ENCODE measurements at regions not wholly inside any gene's neighbourhood (a gene's known extent, or its start where the extent isn't known, plus 50 kb on each side); places are given as distances from the start of the nearest gene placed in this dataset.
A peak's percentile ranks its signal among the peaks of the same experiment; 100 is the strongest.
"Not testable (repeated sequence)": the region's sequence is repeated elsewhere in the genome, so short reads cannot be mapped to it uniquely, and the experiment has no call there.

DNA sequence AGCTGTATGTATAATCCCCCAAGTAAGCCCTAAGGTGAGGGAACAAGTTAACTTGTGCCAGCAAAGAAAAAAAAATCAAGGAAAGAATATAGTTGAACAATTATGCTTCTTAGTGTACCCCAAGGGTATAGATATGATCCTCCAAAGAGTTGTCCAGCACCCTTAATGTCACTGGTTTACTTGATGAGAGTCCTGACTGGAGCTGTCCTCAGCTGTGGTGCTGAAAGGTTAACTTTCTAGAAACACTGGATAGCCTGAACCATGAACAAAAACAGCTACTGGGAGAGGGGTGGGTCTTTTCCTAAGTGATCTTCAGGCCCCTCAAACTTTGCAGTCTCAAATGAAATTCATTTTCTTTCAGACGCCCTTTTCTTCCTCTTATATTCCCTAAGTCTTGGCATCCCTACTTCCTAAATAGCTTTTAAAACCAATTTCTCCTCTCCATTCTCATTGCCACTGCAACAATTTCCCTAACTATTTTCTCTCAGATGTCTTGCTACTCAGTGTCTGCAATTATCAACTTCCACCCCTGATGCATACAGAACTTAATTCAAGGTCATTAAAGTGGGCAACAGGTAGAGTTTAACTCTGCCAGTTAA is 83.5 kb upstream of the PROKR2 start:
- DNase-seq, result no peak
- H3K4me3 Mint-ChIP-seq, result no peak overlapping the region
- H3K36me3 Mint-ChIP-seq (ENCODE audit: insufficient read depth in 2 of 2), result peaks cover 0 to 2% of the 10 kb centered on the region in 2 donors

DNA sequence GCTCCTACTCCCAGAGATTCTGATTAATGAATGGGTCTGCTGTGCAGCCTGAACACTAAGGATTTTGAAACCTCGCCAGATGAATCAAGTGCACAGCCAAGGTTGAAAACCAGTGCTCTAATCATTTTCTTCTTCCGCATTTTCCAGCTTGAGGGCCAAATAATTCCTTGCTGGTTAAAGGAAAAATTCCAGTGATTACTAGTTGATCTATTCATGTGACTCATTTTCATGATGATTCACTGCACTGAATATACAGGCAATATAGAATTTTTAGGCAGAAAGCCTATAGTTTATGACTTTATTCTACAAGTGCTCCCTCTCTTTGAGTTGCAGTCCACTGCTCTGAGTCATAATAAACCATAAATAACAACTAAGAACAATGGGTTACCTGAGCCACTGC is 80.6 kb upstream of the PROKR2 start:
- no peaks in the 10 kb centered on the region for H3K36me3 Mint-ChIP-seq (ENCODE audit: insufficient read depth in 2 of 2)
- no peak for ATAC-seq (replicated peaks in 1 of 2)
- H3K9me3 Mint-ChIP-seq, result peaks cover 2% of the 10 kb centered on the region in 2 donors
- no peak for DNase-seq
- no peak overlapping the region for H3K27ac Mint-ChIP-seq
- H3K4me3 Mint-ChIP-seq, result no peak overlapping the region
- H3K27me3 Mint-ChIP-seq (ENCODE audit: low read depth), result peaks cover 5% of the 10 kb centered on the region
- H3K4me1 Mint-ChIP-seq (ENCODE audit: low read depth), result no peaks in the 10 kb centered on the region

More for the DNA sequence above, 83.5 kb upstream of the PROKR2 start:
- no peaks in the 10 kb centered on the region for H3K4me1 Mint-ChIP-seq (ENCODE audit: low read depth)
- no peak overlapping the region for H3K27ac Mint-ChIP-seq
- H3K27me3 Mint-ChIP-seq (ENCODE audit: low read depth), result peaks cover 7% of the 10 kb centered on the region
- ATAC-seq (replicated peaks in 1 of 2), result no peak
- peaks cover 3 to 4% of the 10 kb centered on the region in 2 donors for H3K9me3 Mint-ChIP-seq

DNA sequence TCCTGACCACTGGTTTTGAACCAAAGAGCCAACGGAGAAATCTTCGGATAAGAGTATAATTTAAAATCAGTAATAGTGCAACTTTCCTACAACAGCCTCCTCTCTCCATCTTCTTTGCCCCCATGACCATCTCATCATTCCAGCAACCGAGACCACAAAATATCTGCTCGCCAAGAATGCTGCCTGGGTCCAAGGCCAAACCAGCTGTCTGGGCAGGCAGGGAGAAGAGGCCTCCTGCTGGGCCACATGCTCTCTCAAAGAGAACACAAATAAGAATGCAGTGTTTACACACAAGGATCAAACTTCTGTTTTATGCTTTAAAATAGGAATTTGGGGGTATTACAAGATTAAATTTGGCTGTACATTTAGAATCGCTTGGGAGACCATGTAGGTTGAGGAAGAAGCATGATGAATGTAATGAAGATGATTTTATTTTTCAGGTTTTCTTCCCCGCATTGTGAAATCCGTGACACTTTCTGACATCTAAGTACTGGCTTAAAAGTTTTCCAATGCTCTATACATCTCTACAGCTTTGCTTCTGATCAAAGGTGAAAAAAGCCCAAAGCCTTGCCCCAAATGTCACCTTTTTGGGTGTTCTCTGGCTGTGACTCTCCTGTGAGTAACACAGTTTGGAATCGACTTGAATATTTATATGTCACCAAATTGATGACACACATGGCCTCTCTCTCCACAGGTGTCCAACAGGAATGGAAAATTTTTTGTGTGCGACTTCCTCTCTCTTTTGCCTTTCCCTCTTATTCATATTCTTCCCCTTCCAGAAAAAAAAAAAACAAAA is 79.4 kb upstream of the PROKR2 start:
- Mint-ChIP-seq H3K9me3 (peaks cover 2% of the 10 kb centered on the region in 2 donors), H3K27ac (no peak overlapping the region), H3K4me3 (no peak overlapping the region), H3K27me3 (ENCODE audit: low read depth) (peaks cover 5% of the 10 kb centered on the region), H3K4me1 (ENCODE audit: low read depth) (no peaks in the 10 kb centered on the region), H3K36me3 (ENCODE audit: insufficient read depth in 2 of 2) (no peaks in the 10 kb centered on the region)
- ATAC-seq (replicated peaks in 1 of 2), result no peak
- no peak for DNase-seq

DNA sequence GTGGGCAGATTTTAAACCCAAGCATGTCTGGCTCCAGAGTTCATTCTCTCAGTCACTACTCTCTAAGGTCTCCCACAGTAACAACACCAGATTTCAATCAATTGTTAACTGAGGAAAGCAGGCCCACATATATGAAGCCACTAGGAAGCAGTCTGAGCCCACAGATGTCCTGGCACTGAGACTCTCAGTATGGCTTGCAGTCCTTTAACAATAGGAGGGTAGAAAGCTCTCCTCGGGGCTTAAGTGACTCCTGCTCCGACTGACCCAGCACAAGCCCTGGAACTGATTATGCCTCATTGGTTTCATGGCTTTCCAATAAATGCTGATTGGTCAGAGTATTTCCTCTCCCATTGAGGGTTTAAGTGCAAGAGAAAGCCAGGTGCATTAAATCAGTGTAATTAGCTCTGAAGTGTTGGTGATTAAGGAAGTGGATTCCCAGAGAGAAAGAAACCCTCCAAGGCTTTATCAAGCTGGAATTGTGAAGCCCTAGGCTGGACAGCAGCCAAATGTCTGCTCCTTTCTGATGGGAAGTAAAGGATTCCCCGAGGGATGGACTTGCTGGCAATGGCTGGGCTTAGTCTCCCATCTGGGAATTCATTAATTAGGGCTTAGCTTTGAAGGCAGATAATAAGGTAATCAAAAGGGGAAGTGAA is 76.6 kb upstream of the PROKR2 start:
- no peak for ATAC-seq (replicated peaks in 1 of 2)
- H3K36me3 Mint-ChIP-seq (ENCODE audit: insufficient read depth in 2 of 2), result no peaks in the 10 kb centered on the region
- no peaks in the 10 kb centered on the region for H3K4me1 Mint-ChIP-seq (ENCODE audit: low read depth)
- DNase-seq, result no peak
- H3K4me3 Mint-ChIP-seq, result no peak overlapping the region
- peaks cover 0 to 2% of the 10 kb centered on the region in 2 donors for H3K9me3 Mint-ChIP-seq
- peaks cover 11% of the 10 kb centered on the region for H3K27me3 Mint-ChIP-seq (ENCODE audit: low read depth)
- H3K27ac Mint-ChIP-seq, result no peak overlapping the region

DNA sequence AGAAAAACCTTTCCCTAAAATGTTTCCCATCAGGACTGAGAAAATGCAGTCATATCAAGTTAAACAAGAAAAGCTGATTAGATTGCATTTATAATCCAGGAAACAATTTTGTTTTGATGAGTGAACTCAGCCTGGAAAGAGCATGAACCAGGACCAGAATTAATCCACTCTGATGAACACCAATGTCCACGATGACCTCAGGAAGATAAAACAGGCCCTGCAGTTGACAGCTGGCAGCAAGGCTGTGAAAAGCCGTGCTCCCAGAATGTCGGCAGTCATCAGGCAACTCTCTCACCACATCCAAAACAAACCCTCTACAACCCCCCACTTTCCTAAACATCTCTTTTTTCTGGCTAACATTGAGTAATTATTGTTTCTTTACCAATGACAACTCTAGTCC is 74.0 kb upstream of the PROKR2 start:
- no peak for ATAC-seq (replicated peaks in 1 of 2)
- Mint-ChIP-seq H3K9me3 (peaks cover 0 to 2% of the 10 kb centered on the region in 2 donors), H3K4me3 (no peak overlapping the region), H3K36me3 (ENCODE audit: insufficient read depth in 2 of 2) (no peaks in the 10 kb centered on the region), H3K27me3 (ENCODE audit: low read depth) (peaks cover 11% of the 10 kb centered on the region), H3K4me1 (ENCODE audit: low read depth) (no peaks in the 10 kb centered on the region), H3K27ac (no peak overlapping the region)
- DNase-seq, result no peak

DNA sequence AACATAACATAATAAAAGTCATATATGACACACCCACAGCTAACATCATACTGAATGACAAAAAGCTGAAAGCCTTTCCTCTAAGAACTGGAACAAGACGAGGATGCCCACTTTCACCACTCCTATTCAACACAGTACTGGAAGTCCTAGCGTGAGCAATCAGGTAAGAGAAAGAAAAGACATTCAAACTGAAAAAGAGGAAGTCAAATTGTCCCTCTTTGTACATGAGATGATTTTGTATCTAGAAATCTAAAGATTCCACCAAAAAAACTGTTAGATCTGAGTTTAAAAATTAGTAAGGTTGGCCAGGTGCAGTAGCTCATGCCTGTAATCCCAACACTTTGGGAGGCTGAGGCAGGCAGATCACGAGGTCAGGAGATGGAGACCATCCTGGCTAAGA is 70.1 kb upstream of the PROKR2 start:
- H3K9me3 Mint-ChIP-seq; H3K36me3 Mint-ChIP-seq (ENCODE audit: insufficient read depth in 2 of 2); H3K27ac Mint-ChIP-seq; ATAC-seq (replicated peaks in 1 of 2); DNase-seq; H3K4me3 Mint-ChIP-seq; H3K4me1 Mint-ChIP-seq (ENCODE audit: low read depth): not testable (repeated sequence)
- peaks cover 11% of the 10 kb centered on the region for H3K27me3 Mint-ChIP-seq (ENCODE audit: low read depth)

DNA sequence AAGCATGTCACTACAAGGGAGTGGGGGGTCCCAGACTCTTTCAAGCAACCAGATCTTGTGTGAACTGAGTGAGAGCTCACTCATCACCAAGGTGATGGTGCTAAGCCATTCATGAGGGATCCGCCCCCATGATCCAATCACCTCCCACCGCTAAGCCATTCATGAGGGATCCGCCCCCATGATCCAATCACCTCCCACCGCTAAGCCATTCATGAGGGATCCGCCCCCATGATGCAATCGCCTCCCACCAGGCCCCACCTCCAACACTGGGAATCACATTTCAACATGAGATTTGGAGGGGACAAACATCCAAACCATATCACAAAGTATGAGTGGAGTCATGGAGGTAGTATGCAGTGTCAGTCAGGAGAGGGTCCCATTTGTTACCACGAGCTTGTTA is 64.8 kb upstream of the PROKR2 start:
- not testable (repeated sequence) for H3K4me3 Mint-ChIP-seq; H3K36me3 Mint-ChIP-seq (ENCODE audit: insufficient read depth in 2 of 2); ATAC-seq (replicated peaks in 1 of 2); H3K4me1 Mint-ChIP-seq (ENCODE audit: low read depth); H3K9me3 Mint-ChIP-seq; H3K27ac Mint-ChIP-seq; DNase-seq
- H3K27me3 Mint-ChIP-seq (ENCODE audit: low read depth), result peaks cover 22% of the 10 kb centered on the region

DNA sequence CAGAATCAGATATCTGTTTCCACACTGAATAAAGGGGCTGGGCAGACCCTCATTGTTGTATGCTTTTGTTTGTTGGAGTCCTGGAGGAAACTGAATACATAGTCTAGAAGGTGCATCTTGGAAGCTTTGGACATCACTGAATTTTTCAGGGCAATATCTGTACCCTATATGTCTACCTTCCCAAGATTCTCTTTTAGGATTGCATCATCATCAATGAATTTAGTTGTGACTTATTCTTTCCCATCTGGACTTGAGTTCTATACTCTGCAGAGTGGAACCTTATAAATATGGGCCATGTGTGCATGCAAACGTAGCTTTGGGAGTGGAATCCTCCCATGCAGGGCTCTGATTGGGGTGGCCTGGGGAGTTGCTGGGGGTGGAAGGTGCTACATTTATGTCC is 60.7 kb upstream of the PROKR2 start:
- no peak for ATAC-seq (replicated peaks in 1 of 2)
- peaks cover 32% of the 10 kb centered on the region for H3K27me3 Mint-ChIP-seq (ENCODE audit: low read depth)
- no peaks in the 10 kb centered on the region for H3K36me3 Mint-ChIP-seq (ENCODE audit: insufficient read depth in 2 of 2)
- H3K27ac Mint-ChIP-seq, result no peak overlapping the region
- no peaks in the 10 kb centered on the region for H3K9me3 Mint-ChIP-seq
- DNase-seq, result no peak
- no peak overlapping the region for H3K4me3 Mint-ChIP-seq
- H3K4me1 Mint-ChIP-seq (ENCODE audit: low read depth), result no peaks in the 10 kb centered on the region

DNA sequence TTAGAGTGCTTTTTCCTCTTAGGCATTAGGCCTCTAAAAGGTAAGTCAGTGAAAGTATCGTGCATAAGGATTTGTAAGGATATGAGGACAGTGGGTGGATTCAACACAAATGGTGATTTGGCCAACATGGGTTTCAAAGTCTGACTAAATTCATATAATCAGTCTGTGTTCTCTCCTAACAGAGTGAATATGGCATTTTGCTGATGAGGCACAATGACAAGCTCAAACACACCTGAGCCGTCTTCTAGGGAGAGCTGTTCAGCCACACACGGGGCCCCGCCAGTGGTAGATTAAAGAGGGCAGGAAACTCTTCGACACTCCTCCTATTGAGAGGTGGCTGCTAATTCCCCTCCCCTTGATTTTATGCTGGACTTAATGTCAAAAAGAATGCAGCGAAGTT is 59.5 kb upstream of the PROKR2 start:
- DNase-seq, result no peak
- Mint-ChIP-seq H3K27me3 (ENCODE audit: low read depth) (peaks cover 35% of the 10 kb centered on the region), H3K9me3 (no peaks in the 10 kb centered on the region), H3K27ac (no peak overlapping the region), H3K4me3 (no peak overlapping the region), H3K4me1 (ENCODE audit: low read depth) (no peaks in the 10 kb centered on the region), H3K36me3 (ENCODE audit: insufficient read depth in 2 of 2) (no peaks in the 10 kb centered on the region)
- ATAC-seq (replicated peaks in 1 of 2), result no peak

DNA sequence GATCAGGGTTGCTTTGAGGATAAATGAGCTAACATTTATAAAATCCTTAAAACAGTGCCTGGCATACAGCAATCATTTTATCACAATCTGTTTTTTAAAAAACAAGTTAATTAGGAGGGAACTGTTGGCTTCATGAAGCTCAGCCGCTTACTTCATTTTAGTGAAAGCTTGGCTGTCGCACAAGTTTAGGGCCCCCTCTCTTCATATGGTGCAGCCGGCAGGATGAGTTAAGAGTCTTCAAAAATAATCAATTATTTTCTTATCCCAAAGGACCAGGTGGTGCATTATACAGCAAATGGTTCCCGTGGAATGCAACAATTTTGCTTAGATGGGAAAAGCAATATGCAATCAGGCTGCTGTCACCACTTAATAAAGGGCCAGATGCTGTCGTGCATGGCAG is 57.4 kb upstream of the PROKR2 start:
- Mint-ChIP-seq H3K9me3 (no peaks in the 10 kb centered on the region), H3K27me3 (ENCODE audit: low read depth) (peaks cover 49% of the 10 kb centered on the region), H3K4me1 (ENCODE audit: low read depth) (peaks cover 8% of the 10 kb centered on the region), H3K27ac (no peak overlapping the region), H3K36me3 (ENCODE audit: insufficient read depth in 2 of 2) (no peaks in the 10 kb centered on the region), H3K4me3 (no peak overlapping the region)
- DNase-seq (no peak), ATAC-seq (replicated peaks in 1 of 2) (no peak)

DNA sequence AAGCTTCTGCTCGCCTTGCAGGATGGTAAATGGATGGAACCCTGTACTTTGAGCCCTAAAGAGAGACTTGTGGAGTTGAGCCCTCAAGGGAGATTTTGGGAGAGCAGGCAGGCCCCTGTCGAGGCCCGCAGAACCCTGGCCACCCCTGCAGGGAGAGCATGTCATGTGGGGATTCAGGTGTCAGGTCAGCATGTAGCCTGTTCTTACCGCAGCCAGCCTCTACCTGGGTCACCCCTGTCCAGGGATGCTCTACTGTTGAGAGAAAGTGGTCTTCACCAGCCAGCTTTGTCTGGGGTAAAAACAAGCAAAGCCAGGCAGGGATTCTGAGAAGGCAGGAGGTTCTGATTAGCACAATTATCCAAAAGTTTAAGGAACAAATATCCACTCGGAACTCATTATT is 55.6 kb upstream of the PROKR2 start:
- no peaks in the 10 kb centered on the region for H3K9me3 Mint-ChIP-seq
- H3K27ac Mint-ChIP-seq, result no peak overlapping the region
- no peak overlapping the region for H3K4me3 Mint-ChIP-seq
- ATAC-seq (replicated peaks in 1 of 2), result no peak
- H3K36me3 Mint-ChIP-seq (ENCODE audit: insufficient read depth in 2 of 2), result no peaks in the 10 kb centered on the region
- peaks cover 37% of the 10 kb centered on the region for H3K27me3 Mint-ChIP-seq (ENCODE audit: low read depth)
- DNase-seq, result no peak
- H3K4me1 Mint-ChIP-seq (ENCODE audit: low read depth), result peaks cover 8% of the 10 kb centered on the region

DNA sequence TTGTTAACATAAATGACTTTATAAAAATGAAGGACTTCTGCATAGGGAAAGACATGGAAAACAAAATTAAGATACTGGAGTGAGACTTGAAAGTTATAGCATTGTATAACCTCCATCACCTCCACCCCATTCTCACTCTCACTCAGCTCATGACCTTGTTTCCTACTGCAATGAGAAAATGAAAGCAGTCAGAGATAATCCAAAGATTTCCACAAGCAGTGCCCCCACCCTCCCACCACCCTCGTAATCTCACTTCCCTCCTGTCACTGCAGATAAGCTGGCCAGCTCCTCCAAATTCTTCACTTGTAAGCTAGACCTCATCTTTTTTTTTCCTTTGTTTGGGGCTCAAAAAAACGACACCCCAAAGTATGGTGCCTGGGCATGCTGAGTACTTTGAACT is 52.9 kb upstream of the PROKR2 start:
- H3K9me3 Mint-ChIP-seq, result peaks cover 0 to 2% of the 10 kb centered on the region in 2 donors
- no peaks in the 10 kb centered on the region for H3K36me3 Mint-ChIP-seq (ENCODE audit: insufficient read depth in 2 of 2)
- H3K4me3 Mint-ChIP-seq, result no peak overlapping the region
- peaks cover 19% of the 10 kb centered on the region for H3K27me3 Mint-ChIP-seq (ENCODE audit: low read depth)
- peaks cover 8% of the 10 kb centered on the region for H3K4me1 Mint-ChIP-seq (ENCODE audit: low read depth)
- H3K27ac Mint-ChIP-seq, result no peak overlapping the region
- DNase-seq (no peak), ATAC-seq (replicated peaks in 1 of 2) (peak in 1 of 2 donors; percentile 42)

Data from activated T-cell treated with anti-CD3 and anti-CD28 coated beads, Interleukin-2, amount 50 U/mL, for 72 hours (primary cell).